SK-N-SH treated with all-trans-retinoic acid at 6 μM for 48 hours (cell line): ENCODE measurements at regions not wholly inside any gene's neighbourhood (a gene's known extent, or its start where the extent isn't known, plus 50 kb on each side); places are given as distances from the start of the nearest gene placed in this dataset.

Source experiments
- ARNTL ChIP-seq: fragments of 450-650 bp; formaldehyde crosslinking; IDR thresholded peaks from 2 replicates; pipeline ENCODE4 v1.5.0; 2020; ENCODE audit warnings: low read depth, mild to moderate bottlenecking, moderate library complexity, borderline replicate concordance
- BACH2 ChIP-seq: fragments of 250-450 bp; sonication (Bioruptor Pico); IDR thresholded peaks from 2 replicates; pipeline ENCODE4 v1.9.0; 2021; ENCODE audit warnings: mild to moderate bottlenecking, borderline replicate concordance
- CREB5 ChIP-seq: fragments of 250-450 bp; sonication (Bioruptor Pico); IDR thresholded peaks from 2 replicates; pipeline ENCODE4 v1.5.1; 2020; ENCODE audit warnings: low read depth, mild to moderate bottlenecking, moderate library complexity
- CSDC2 ChIP-seq: fragments of 250-450 bp; sonication (Bioruptor Pico); IDR thresholded peaks from 2 replicates; pipeline ENCODE4 v1.5.0; 2020; ENCODE audit warnings: mild to moderate bottlenecking, moderate library complexity
- CSRNP3 ChIP-seq: fragments of 250-450 bp; sonication (Bioruptor Pico); IDR thresholded peaks from 2 replicates; pipeline ENCODE4 v1.5.1; 2021; ENCODE audit warnings: mild to moderate bottlenecking, moderate library complexity
- ESRRG ChIP-seq: fragments of 250-450 bp; sonication (Bioruptor Pico); IDR thresholded peaks from 2 replicates; pipeline ENCODE4 v1.6.1; 2021; ENCODE audit warnings: mild to moderate bottlenecking
- GLIS3 ChIP-seq: fragments of 250-450 bp; sonication (Bioruptor Pico); IDR thresholded peaks from 2 replicates; pipeline ENCODE4 v1.5.0; 2020; ENCODE audit warnings: mild to moderate bottlenecking, moderate library complexity
- OSR1 ChIP-seq: fragments of 250-450 bp; sonication (Bioruptor Pico); IDR thresholded peaks from 2 replicates; pipeline ENCODE4 v1.8.0; 2022; ENCODE audit warnings: moderate library complexity, mild to moderate bottlenecking, inconsistent platforms
- PATZ1 ChIP-seq: fragments of 250-450 bp; sonication (Bioruptor Pico); IDR thresholded peaks from 2 replicates; pipeline ENCODE4 v1.8.0; 2020; ENCODE audit warnings: mild to moderate bottlenecking, moderate library complexity, borderline replicate concordance
- RARB ChIP-seq: fragments of 250-450 bp; sonication (Bioruptor Pico); IDR thresholded peaks from 2 replicates; pipeline ENCODE4 v1.8.0; 2021; ENCODE audit warnings: mild to moderate bottlenecking, moderate library complexity
- SNAI2 ChIP-seq: fragments of 250-450 bp; sonication (Bioruptor Pico); IDR thresholded peaks from 2 replicates; pipeline ENCODE4 v1.5.0; 2020; ENCODE audit warnings: mild to moderate bottlenecking, moderate library complexity
- TSHZ2 ChIP-seq: fragments of 250-450 bp; sonication (Bioruptor Pico); IDR thresholded peaks from 2 replicates; pipeline ENCODE4 v1.5.0; 2020; ENCODE audit warnings: mild to moderate bottlenecking, moderate library complexity
- ZNF70 ChIP-seq: fragments of 450-650 bp; formaldehyde crosslinking; IDR thresholded peaks from 2 replicates; pipeline ENCODE4 v1.5.0; 2020; ENCODE audit warnings: mild to moderate bottlenecking, moderate library complexity

- no peak for TF ChIP-seq RARB (CRISPR knock-in tag)
- no peak for TF ChIP-seq CSDC2
- no peak for TF ChIP-seq ESRRG (CRISPR knock-in tag)
- TF ChIP-seq OSR1 (CRISPR knock-in tag) = no peak
- TF ChIP-seq GLIS3 (CRISPR knock-in tag) = no peak
- TF ChIP-seq TSHZ2 = no peak
- TF ChIP-seq ZNF70 = no peak
- TF ChIP-seq CSRNP3 (CRISPR knock-in tag) = no peak
- TF ChIP-seq ARNTL (CRISPR knock-in tag) = no peak
- TF ChIP-seq PATZ1 (CRISPR knock-in tag) = no peak
- TF ChIP-seq BACH2 = no peak
- TF ChIP-seq SNAI2 (CRISPR knock-in tag) = no peak
- no peak for TF ChIP-seq CREB5
These were observed 1395.8 kb downstream of the EFNB2 start for GRCh38 chr13:105139380-105140285.
